Brain pericyte (primary cell): ENCODE measurements at regions not wholly inside any gene's neighbourhood (a gene's known extent, or its start where the extent isn't known, plus 50 kb on each side); places are given as distances from the start of the nearest gene placed in this dataset.

Source experiments
- DNase-seq: peaks from one replicate; pipeline ENCODE4 v3.0.0-alpha.2; 2012; ENCODE audit warnings: low read depth, low spot score

DNA sequence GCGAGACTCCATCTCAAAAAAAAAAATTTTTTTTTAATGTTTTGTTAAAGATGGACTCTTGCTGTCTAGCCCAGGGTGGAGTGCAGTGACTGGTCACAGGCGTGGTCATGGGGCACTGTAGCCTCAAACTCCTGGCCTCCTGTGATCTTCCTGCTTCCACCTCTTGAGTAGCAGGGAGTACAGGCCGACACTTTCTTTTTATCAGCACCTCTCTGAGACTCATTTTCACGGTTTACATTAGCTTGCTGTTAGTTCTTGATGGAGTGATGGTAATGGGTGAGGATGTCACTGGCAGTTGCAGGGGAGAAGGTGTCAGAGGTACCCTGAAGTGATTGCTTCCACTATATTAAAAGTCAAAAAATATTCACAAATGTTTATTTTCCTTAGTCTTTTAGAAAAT is 95.3 kb upstream of the MTPN start:
- DNase-seq = no peak

DNA sequence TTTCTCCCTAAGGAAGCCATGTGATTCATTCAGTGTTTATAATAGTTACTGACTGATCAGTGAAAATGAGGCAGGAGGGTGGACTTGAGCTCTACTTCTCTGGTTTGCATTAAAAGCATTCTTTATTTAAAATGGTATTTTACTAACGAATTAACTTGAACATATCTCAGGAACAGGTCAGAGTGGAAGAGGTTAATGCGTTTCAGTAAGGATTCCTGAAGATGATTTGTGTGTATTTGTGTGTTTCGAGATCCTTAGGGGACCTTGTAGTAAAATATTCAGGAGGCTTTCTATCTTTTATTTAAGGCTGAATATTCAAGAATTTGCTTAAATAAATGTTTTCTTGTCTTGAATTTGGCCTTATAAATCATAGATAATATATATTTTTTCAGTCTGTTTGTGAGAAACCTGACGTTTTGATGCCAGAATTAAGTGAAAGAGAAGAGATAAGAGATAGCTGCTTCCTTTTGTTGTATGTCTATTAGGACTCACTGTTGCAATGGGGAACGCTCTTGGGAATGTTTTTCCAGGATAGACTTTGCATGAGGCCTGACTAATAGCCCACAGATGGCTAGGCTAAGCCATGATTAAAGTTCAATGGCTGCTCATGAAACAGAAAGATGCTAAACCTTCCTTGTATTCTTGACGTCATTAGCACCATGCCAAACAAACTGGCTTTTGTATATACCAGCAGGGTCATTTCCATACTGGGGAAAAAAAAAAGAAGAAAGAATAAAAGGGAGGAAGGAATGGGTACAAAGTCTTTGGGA is 93.8 kb upstream of the MTPN start:
- no peak for DNase-seq

DNA sequence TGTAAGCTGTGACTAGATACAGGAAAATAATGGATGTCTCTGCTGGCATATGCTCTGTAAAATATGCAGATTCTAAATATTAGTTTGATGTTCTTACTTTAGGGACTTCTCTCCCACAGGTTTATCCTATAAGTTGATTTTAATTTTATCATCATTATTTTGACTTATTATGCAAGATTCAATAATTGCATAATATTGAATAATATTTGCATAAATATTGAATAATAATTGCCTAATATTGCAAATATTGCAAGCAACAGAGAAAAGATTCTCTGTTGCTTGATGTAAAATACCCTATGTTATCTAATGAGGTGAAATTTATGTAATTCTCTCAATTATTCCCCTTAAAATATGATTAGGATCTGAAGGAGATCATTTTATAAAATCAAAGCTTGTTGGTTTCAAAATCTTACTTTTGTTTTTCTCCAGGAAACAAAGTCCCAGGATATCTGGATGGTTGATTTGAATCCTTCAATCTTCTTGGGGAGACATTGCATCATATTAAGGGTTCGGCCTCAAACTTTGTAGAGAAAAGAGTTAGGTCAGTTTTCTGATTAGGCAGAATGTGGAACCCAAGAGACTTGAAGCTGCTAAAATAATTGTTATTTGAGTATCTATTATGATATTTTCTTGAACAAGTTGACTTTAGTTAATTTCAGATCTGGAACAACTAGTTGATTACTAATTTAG is 92.8 kb upstream of the MTPN start:
- DNase-seq = no peak

DNA sequence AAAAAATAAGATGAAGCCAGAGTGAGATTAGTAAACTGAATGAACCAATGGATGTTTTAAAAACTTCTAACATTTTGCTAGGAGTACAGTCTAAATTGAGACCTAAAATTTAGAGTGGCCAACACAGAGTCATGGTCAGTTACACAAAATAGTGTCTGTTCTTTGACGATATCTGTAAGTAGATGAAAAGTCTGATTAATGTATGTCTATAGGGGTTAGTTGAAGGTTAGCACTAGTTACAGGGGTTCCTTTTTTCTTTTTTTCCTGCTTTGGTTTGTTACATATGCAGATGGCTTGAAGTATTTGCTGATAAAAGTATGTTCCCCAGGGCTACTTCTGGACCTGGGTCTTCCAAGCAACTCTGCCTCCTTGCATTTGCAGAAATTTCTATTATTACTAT is 90.1 kb upstream of the MTPN start:
- DNase-seq = no peak

DNA sequence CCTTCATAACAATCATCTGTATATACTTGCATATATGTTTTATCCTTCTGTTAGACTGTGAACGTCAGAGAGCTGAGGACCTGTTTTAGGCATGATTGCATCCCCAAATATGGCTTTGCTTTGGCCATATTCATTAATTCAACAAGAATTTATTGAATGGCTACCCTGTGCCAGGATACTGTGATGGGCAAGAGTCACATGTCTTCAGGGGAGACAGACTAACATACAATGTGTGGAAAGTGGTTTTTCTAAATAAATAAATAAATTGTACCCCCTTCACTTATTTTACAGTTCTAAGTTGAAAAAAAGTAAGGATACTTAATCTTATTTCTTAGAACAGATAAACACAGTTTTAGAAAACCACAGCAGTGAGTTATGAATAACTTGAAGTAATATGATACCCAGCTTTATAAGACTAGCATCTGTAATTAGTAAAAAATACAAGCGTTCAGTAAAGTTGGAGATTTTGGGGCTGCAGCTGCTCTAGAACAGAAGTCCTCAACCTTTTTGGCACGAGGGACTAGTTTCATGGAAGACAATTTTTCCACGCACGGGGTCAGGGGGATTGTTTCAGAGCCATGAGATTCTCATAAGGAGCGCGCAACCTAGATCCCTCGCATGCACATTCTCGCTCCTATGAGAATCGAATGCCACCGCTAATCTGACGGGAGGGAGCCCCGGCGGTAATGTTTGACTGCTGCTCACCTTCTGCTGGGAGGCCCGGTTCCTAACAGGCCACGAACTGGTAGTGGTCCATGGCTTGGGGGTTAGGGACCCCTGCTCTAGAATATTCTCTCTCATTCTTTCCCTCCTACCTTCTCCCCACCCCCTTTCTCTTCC is 89.4 kb upstream of the MTPN start:
- DNase-seq = no peak

DNA sequence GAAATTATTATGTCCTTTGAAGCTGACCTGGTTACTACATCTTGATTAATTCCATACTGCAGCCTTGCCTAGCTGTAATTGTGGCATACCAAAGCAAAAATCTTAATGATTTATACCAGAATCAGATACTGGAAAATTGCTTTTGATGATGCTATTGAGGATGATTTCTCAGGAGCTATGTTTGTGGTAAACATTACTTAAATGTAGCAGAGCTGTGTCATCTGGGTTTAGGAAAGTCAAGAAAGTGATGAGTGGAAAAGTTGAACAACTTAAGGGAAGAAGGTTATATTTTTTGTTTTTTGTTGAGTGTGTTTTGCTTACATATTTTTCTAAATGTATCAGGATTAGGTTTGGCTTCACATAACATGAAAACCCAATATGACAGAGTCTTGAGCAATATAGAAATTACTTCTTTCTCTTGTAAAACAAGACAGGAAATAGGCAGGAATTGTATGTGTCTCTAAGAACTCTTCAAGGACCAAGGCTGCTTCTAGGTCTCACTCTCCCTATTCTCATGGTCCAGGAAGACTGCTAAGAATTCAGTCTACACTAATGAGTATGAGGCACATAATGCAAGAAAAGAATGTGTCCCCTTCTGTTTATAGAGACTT is 87.6 kb upstream of the MTPN start:
- DNase-seq = no peak

DNA sequence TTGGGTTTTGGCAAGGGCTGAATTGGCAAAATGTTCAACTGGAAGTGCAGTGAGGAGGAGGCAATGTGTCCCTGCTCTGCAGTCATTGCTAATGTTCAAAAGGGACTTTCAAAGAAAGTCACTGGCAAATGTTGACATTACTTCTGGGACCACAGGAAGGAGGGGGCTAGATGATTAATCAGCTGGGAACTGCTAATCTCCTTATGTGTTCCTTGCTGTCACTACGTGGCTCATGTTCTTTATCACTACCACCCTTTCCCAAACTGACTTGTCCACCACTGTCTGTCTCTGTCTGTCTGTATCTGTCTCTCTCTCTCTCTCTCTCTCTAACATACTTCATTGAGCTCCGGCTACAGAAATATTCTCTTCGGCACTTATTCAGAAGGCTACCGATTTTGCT is 86.9 kb upstream of the MTPN start:
- DNase-seq = no peak

DNA sequence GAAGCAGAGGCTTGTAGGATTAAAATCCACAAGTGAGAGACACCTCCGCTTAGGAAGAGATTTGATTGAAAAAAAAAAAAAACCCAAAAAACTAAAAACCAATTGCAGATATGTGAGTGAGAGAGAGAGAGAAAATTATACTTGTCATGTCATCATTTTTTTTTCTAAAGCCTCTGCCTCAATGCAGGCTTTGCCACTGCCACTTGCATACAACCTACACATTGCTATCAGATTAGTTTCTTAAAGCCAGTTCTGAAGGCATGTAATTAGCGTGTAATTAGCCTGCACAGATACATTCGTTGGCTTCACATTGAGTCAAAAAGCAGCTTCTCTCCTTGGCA is 86.1 kb upstream of the MTPN start:
- no peak for DNase-seq

DNA sequence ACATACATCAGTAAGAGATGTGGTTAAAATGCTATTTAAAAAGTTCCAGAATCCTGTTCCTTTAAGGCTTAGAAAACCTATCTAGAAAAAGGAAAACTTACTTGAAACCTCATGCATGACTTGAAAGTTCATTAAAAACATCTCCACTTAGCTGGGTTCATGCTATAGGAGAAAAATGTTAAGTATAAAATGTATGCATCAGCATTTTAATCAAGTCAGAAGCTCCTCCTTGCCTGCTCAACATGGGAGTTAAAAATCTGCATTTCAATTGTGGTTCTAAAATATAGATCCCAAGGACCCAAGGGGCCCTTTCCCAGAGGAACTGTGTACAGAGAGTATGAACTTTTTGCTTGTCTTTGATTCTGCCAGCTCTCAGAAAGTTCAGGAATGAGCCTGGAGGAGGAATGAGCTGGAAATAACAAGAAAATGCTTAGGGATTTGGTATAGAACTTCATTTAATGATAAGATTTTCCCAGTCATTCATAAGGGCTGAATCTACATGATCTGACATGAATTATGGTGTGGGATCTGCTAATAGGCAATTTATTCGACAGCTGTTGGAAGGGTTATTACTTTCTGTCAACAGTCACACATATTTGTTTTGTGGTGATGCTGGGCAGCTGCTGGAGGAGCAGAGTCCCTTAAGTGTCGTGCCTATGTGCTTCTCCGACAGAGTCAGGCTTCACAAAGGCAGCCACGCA is 85.6 kb upstream of the MTPN start:
- no peak for DNase-seq

DNA sequence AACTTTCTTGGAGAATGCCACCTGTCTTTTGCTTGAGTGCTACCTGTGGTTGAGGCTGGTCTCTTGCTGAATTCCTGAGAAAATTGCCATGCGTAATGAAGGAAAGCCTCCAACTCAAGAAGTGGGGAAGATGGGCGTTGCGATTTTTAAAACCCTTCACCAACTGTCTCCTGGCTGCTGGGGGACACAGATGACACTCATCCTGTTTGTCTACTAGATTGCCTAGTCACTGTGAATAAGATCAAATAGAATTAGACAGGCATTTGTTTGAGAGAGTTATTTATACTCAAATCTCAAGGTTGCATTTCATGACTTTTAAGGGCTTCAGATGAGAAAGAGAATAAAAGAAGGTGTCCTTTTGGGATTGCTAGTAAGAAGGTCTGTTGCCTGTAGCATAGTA is 84.3 kb upstream of the MTPN start:
- no peak for DNase-seq

DNA sequence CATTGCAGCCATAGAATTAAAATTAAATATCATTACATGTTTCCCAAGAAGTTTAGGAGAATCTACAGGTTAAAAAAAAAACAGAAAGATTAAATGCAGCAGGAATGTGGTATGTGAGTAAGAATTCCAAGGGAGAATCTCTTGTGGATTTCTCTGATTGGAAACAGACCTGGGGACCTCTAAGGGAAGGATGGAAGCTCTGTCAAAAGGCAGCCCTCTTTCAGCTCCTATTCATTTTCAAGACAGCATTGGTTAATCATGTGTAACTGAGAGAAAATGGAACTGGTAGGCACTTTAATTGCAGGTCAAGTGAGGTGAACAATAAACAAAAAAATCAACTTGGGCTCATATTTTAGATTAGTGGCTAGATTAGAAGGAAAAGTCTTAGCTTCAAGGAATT is 81.4 kb upstream of the MTPN start:
- DNase-seq = no peak

DNA sequence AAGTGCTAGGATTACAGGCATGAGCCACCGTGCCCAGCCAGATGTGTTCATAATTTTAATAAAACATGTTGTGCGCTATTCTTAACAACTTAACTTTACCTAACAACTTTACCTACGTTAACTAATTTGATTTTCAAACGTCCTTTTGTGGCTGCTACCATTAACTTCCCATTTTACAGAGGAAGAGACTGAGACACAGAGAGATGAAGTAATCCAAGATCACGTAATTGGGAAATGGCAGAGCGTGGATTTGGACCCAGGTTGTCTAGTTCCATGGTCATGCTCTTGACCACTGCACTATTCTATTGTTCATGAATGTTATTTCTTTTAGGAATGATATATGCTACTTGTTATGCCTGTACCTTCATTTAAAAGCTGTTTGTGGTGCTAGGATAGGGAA is 80.3 kb upstream of the MTPN start:
- DNase-seq = no peak

DNA sequence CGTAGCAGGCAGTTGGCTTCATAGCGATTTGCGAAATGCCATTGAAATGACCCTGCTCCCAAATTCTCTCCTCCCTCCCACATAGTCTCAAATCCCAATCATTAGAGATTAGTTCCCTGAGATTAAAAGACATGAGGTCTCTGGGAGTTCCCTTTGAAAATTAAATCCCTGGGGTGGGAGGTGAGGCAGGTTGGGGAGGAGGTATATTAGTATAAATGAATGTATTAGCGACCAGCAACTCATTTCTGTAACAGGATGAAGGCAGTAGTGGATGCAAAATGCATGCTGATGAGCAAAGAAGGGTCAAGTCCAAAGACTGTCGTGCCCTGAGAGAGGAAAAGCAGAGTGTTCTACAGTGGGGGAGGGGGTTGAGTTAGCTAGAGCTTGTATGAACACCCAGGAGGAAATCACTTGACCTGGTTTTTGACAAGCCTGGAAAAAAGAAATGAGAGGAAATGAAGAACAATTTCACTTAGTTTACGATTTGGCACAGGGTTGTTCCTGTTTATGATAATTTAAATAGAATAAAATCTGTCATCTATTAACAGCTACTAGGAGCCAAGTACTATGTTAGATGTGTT is 79.6 kb upstream of the MTPN start:
- DNase-seq = no peak

DNA sequence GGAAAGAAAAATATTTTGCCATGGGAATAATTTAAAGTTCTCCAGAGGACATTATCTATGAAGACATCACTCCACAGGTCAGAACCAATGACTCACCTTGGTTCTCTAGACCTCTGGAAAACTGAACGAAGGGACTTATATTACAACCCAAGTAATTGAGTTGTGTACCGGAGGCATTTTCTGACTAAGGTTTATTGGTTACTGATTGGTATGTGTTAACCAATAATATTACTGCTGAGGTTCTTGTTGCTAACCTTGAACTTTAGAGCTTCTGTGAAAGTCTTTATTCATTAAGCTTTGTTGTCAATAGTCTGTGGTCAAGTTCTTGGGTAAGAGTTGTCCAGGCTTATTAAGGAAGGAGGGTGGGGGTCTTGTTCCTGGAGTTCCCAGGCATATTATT is 78.1 kb upstream of the MTPN start:
- DNase-seq = no peak

DNA sequence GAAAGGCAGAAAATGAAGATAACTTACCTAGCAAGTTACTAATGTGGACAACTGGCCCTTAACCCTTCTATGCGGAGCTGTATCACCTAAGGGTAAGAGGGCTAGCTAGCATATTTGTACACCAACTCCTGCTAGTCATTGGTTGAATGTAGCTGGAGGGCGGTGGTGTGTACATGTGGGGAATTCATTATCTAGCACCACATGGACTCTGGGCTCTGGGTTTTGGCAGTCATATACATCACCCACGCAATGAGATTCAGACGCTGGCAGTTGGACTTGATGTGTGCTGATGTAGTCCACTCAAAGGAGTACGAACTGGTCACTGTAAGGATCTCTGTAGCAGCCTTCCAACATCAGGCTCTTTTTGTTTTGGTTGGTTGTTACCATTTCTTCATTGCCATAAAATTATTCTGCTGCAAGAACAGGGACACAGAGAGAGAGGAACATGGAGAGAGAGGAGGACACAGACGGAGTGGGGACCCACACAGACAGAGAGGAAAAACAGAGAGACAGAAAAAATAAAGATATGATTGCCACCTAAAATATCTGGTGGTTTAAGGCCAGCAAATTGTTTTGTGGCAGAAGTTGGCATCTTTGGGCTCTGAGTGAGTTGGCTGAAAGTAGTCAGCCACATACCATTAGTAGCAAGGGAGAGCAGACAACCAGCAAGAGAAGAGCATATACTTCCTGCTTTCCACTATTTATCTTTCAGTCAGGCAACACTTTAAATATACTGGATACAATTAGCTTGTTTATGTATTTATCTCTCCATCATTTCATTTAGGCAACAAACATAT is 76.7 kb upstream of the MTPN start:
- DNase-seq = no peak

DNA sequence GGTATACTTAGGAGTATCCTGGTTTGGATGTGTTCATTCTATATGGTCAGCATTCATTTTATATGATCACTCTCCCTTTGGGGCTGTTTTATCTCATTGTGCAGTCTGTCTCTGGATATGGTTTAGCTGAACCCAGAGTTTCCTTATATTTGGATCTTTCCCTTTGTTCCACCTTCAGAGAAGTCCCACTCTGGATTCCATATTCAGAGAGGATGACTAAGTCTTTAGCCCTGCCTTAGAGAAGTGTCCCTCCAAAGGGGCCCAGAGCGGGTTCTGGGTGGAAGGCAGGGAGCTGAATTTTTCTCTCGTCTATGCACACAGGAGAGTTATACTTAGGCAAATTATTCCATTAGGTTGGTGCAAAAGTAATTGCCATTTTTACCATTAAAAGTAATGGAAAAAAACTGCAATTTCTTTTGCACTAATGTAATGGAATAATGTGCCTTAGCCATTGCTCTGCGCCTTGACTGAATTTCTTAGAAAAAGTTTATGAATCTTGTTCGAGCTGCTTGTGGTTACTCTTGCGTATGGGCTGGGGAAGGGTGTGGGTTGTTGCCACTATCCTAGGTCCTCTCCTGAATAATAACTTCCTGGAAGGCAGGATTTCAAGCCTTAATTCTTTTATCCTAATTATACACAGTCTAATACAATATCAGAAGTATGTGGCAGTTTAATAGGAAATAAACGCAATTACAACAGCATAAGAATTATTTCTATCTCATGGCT is 74.2 kb upstream of the MTPN start:
- DNase-seq = no peak

DNA sequence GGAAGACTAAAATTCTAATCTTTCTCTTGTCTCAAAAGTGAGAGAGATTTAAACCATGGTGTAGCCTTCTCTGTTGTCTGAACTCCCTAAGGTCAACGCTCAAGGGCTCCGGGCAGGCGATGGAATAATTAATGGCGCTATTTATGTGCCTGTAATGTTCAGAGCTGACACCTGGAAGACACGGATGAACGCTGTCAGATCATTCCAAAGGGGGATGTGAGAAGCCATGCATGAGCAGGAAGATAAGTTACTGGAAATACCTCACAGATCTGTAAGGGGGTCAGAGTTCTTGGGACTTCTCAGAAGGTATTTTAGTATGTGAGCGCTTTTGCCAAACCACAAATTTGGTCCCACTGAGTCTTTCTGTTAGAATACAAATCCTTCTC is 73.3 kb upstream of the MTPN start:
- DNase-seq = no peak

DNA sequence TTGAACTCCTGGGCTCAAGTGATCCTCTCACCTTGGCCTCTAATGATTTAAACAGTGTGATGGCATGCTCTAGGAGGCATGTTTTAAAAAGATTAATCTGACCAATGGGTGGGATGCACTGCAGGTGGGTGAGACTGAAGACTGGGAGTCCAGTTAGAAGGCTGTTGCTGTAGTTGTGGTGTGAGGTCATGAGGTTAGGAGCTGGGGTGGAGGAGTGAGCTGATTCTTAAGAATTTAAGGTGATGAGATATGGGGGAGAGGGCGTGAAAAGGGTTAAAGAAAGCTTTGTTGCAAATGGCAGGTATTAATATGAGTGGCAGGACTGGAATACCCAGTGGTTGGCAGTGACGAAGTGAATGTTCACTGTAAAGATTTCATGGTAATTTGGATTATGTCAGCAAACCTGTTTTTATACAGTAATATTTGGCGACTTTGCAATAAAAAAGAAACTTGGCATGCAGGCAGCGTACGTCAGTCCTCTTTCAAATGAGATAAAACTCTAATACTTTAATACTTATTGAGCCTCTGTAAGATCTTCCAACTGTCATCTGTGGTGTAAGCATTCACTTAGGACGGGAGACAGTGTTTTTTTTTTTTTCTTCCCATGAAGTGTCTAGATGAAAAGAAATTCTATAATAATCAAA is 72.8 kb upstream of the MTPN start:
- no peak for DNase-seq

DNA sequence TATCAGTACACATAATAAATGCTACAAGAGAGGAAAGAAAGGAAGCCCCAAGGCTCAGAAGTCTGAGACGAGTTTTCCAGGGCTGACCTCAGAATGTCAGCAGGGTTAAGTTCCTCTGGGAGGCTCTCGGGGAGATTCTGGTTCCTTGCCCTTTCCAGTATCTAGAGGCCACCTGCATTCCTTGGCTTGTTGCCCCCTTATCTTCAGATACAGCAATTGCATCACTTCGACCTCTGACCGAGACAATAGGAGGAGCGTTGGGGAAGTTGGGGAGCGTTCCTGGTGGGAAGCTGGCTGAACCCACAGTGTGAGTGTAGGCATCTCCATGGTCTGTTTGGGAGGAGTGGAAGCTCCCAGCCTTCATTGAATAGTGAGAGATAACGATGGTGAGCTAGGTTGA is 72.0 kb upstream of the MTPN start:
- no peak for DNase-seq
